RWPE1 (cell line): ENCODE measurements at regions not wholly inside any gene's neighbourhood (a gene's known extent, or its start where the extent isn't known, plus 50 kb on each side); places are given as distances from the start of the nearest gene placed in this dataset.

Source experiments
- CTCF ChIA-PET: fragments of 350-600 bp; sonication (Branson Sonifier 250); formaldehyde crosslinking; extraction: SDS; loops from one replicate; lab custom pipeline; 2021; lab: Yijun Ruan, JAX
- POLR2A ChIA-PET: fragments of 400-600 bp; formaldehyde crosslinking; extraction: SDS; loops from one replicate; lab custom pipeline; 2020; ENCODE audit warnings: antibody characterized with exemption; ENCODE audit not compliant: low non-redundant PET; lab: Yijun Ruan, JAX
- DNase-seq: peaks from one replicate; pipeline ENCODE4 v3.0.0; 2012; ENCODE audit warnings: low spot score
- H3K27ac ChIP-seq: fragments of 450-650 bp; 2 replicates; pipeline ENCODE4 v1.5.1; 2017
- CTCF ChIP-seq: fragments of 450-650 bp; conservative IDR thresholded peaks from 2 replicates; pipeline ENCODE4 v1.5.1; 2017; ENCODE audit warnings: low read depth, mild to moderate bottlenecking

GRCh38 chr20:11529047-11529446 lies 388.6 kb upstream of the BTBD3 start:
- peak; percentile 66 for DNase-seq
- CTCF ChIA-PET: interaction anchor here (0.7 to 1.0 kb wide), 2 partner anchors 52 to 142 kb away, joined by 3 to 9 read pairs; no protein-coding TSS in a partner anchor
- TF ChIP-seq CTCF: no peak
- POLR2A ChIA-PET: no interaction called here
- no peak overlapping the region for H3K27ac ChIP-seq

GRCh38 chr20:11537032-11537431 lies 380.7 kb upstream of the BTBD3 start:
- no peak for TF ChIP-seq CTCF
- POLR2A ChIA-PET: no interaction called here
- no peak for DNase-seq
- no peak overlapping the region for H3K27ac ChIP-seq
- CTCF ChIA-PET: no interaction called here

- POLR2A ChIA-PET: no interaction called here
- H3K27ac ChIP-seq: no peak overlapping the region
- no peak for DNase-seq
- TF ChIP-seq CTCF: no peak
- CTCF ChIA-PET: no interaction called here
Measured at GRCh38 chr20:11539450-11539849, 378.2 kb upstream of the BTBD3 start.

DNA sequence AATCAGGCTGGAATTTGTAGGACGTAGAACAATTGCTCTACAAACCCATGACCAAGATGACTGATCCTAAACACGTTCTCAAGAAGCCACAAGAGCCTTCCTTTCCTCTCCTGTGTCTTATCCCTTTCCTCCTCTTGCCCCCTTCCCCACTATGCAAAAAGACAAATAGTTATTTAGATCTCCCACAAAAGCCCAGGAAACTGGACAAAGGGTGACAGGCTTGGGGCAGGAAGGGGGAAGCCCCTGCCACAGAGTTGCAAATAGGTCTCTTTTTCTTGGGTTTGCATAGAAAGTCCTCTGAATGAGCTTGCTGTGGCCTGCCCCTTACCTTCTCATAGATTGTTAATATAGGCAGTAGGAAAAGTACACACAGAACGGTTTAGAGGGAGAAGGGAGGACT lies 377.1 kb upstream of the BTBD3 start:
- ChIA-PET POLR2A (no interaction called here), CTCF (no interaction called here)
- DNase-seq: no peak
- TF ChIP-seq CTCF: no peak
- no peak overlapping the region for H3K27ac ChIP-seq

DNA sequence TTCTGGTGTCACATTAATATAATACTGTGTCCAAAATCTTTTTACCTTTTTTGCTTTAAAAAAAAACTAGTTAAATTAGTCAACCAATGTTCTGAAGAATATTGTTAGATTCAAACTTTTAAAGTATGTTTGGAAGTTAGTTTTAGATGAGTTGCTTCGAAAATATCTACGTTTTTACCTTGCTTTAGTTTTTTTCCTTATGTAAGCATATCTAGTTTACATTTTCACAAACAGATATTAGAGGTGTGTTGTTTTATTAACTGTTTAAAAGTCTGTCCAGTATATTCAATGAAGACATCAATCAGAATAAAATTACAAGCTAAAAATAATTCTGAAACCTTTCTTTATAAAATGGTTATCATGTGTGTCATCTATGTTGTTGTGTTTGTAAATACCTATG lies 375.0 kb upstream of the BTBD3 start:
- CTCF ChIA-PET: interaction anchor here (0.5 to 1.2 kb wide), 3 partner anchors 18 to 771 kb away, joined by 3 read pairs; no protein-coding TSS in a partner anchor
- POLR2A ChIA-PET: no interaction called here
- DNase-seq: no peak
- TF ChIP-seq CTCF: no peak
- H3K27ac ChIP-seq: no peak overlapping the region

- DNase-seq: peak; percentile 57
- POLR2A ChIA-PET: no interaction called here
- CTCF ChIA-PET: interaction anchor here (0.6 to 1.7 kb wide), 21 partner anchors 8 to 1927 kb away, joined by 3 to 9 read pairs (median 4); no protein-coding TSS in a partner anchor
- no peak overlapping the region for H3K27ac ChIP-seq
- peak; percentile 66 for TF ChIP-seq CTCF
Measured at GRCh38 chr20:11544029-11544678, 373.5 kb upstream of the BTBD3 start.
